Endothelial cell of umbilical vein (primary cell): ENCODE measurements at regions not wholly inside any gene's neighbourhood (a gene's known extent, or its start where the extent isn't known, plus 50 kb on each side); places are given as distances from the start of the nearest gene placed in this dataset.
A peak's percentile ranks its signal among the peaks of the same experiment; 100 is the strongest.

Experiments used
- BruUV-seq: library from RNA; stranded (reverse); fragments of 400-500 nt; replicated peaks from 2 replicates; lab custom pipeline; 2021; lab: Mats Ljungman, UMichigan
- CTCF ChIA-PET: fragments of 300-600, 350-600 bp; sonication (Branson Sonifier 250); formaldehyde crosslinking; loops from one replicate; lab custom pipeline; 2021; ENCODE audit warnings: antibody characterized with exemption, inconsistent platforms; lab: Charles Lee
- POLR2A ChIA-PET: fragments of 300-600, 350-600 bp; sonication (Branson Sonifier 250); formaldehyde crosslinking; loops from one replicate; lab custom pipeline; 2021; ENCODE audit warnings: antibody characterized with exemption, inconsistent platforms; lab: Charles Lee
- DNase-seq: peaks from one replicate; pipeline ENCODE4 v3.0.0-alpha.2; 2011; ENCODE audit warnings: low read depth, low spot score
- FAIRE-seq: peaks from 2 replicates; lab custom pipeline; 2011; peaks lifted over from hg19 to GRCh38; lab: Jason Lieb, UNC
- H2AFZ ChIP-seq: 2 replicates; pipeline ENCODE4 v1.6.0; 2012; ENCODE audit warnings: low read depth, low read length, control low read depth, inconsistent platforms
- H3K27ac ChIP-seq: 2 replicates; pipeline ENCODE4 v1.5.1; 2011; ENCODE audit warnings: low read depth, mild to moderate bottlenecking, control low read depth, low read length, moderate library complexity; ENCODE audit not compliant: insufficient read depth
- H3K27me3 ChIP-seq, 2 experiments: 2 replicates each; pipeline versions ENCODE4 v1.6.0 to v1.6.1; 2011; ENCODE audit warnings: low read length in 2 of 2, mixed read lengths in 1 of 2; ENCODE audit not compliant: control insufficient read depth in 2 of 2, insufficient read depth in 2 of 2
- H3K36me3 ChIP-seq, 2 experiments: 2 replicates in 1 of 2; 3 replicates in 1 of 2; pipeline ENCODE4 v1.5.1; 2011; ENCODE audit warnings: low read length in 2 of 2, mild to moderate bottlenecking in 1 of 2, moderate library complexity in 1 of 2; ENCODE audit not compliant: control insufficient read depth in 2 of 2, insufficient read depth in 2 of 2; ENCODE audit errors: extremely low read depth in 1 of 2
- H3K4me1 ChIP-seq: 3 replicates; pipeline ENCODE4 v1.5.1; 2011; ENCODE audit warnings: mild to moderate bottlenecking, low read length; ENCODE audit not compliant: control insufficient read depth, insufficient read depth; ENCODE audit errors: extremely low read depth
- H3K4me2 ChIP-seq: 2 replicates; pipeline ENCODE4 v1.6.1; 2011; ENCODE audit warnings: low read length, control low read depth, mixed read lengths; ENCODE audit not compliant: insufficient read depth
- H3K4me3 ChIP-seq, 3 experiments: fragments of 200-600 bp in 1 of 3; sonication (generic), shearing (Covaris generic) in 1 of 3; replicated peaks in 1 of 3; 2 replicates each; pipeline ENCODE4 v1.5.1; 2011 to 2016; ENCODE audit warnings: control low read depth in 3 of 3, low read length in 3 of 3, mild to moderate bottlenecking in 2 of 3, inconsistent platforms in 1 of 3, low read depth in 1 of 3, moderate library complexity in 1 of 3; ENCODE audit not compliant: insufficient read depth in 1 of 3
- H3K79me2 ChIP-seq: 2 replicates; pipeline ENCODE4 v1.6.0; 2012; ENCODE audit warnings: low read length, inconsistent platforms; ENCODE audit not compliant: control insufficient read depth, insufficient read depth
- H3K9ac ChIP-seq: replicated peaks from 2 replicates; pipeline ENCODE3; 2011; ENCODE audit warnings: low read length, control low read depth; ENCODE audit not compliant: insufficient read depth; ENCODE audit errors: extremely low read depth
- H3K9me1 ChIP-seq: replicated peaks from 3 replicates; pipeline ENCODE4 v1.6.0; 2011; ENCODE audit warnings: mild to moderate bottlenecking, low read length; ENCODE audit not compliant: control insufficient read depth, insufficient read depth; ENCODE audit errors: extremely low read depth
- H3K9me3 ChIP-seq: replicated peaks from 2 replicates; pipeline ENCODE4 v1.5.1; 2012; ENCODE audit warnings: low read length, inconsistent platforms; ENCODE audit not compliant: control insufficient read depth, insufficient read depth
- H4K20me1 ChIP-seq: replicated peaks from 2 replicates; pipeline ENCODE3; 2011; ENCODE audit warnings: mild to moderate bottlenecking, low read length; ENCODE audit not compliant: control insufficient read depth, insufficient read depth; ENCODE audit errors: extremely low read depth
- EZH2 ChIP-seq: IDR thresholded peaks from 2 replicates; pipeline ENCODE4 v1.6.1; 2012; ENCODE audit warnings: borderline replicate concordance, low read depth, mild to moderate bottlenecking, moderate library complexity, low read length, inconsistent platforms; ENCODE audit not compliant: severe bottlenecking
- FOS ChIP-seq: IDR thresholded peaks from 2 replicates; pipeline ENCODE4 v1.6.1; 2011; ENCODE audit warnings: mild to moderate bottlenecking, low read length, moderate library complexity, borderline replicate concordance; ENCODE audit not compliant: insufficient read depth
- dilution Hi-C: fragments of 300-500 bp; cut with MboI; formaldehyde crosslinking; loops from one replicate; pipeline ENCODE4 v1.15.0; 2019; ENCODE audit warnings: low sequenced_read_pairs; ENCODE audit not compliant: extremely low pct_ligation_motif_present
- intact Hi-C: fragments of 100-400 bp; cut with micrococcal nuclease; formaldehyde crosslinking; loops from one replicate; pipeline ENCODE4 v1.10.0; 2022

GRCh38 chr4:128455480-128455879 lies 167.9 kb upstream of the PGRMC2 start:
- H3K9ac ChIP-seq, result no peak overlapping the region

GRCh38 chr4:128454881-128455280 lies 167.3 kb upstream of the PGRMC2 start:
- FAIRE-seq (no peak), DNase-seq (no peak)
- no peaks in the 10 kb centered on the region for H3K79me2 ChIP-seq
- H3K9ac ChIP-seq, result peak overlapping the region; percentile 18
- intact Hi-C loops (loop anchor here (1.0 to 5.0 kb wide), 12 partner anchors 48 to 637 kb away; partner anchors contain the start of genes JADE1 and SCLT1), dilution Hi-C loops (no loop called here)
- POLR2A ChIA-PET, result interaction anchor here (0.5 to 1.3 kb wide), 4 partner anchors 31 to 292 kb away, joined by 3 to 9 read pairs (median 3); no protein-coding TSS in a partner anchor
- CTCF ChIA-PET, result interaction anchor here (0.6 to 4.9 kb wide), 74 partner anchors 9 to 639 kb away, joined by 3 to 60 read pairs (median 4); partner anchors contain the start of genes JADE1, PGRMC2 and SCLT1
- H3K4me1 ChIP-seq, result peaks cover 17% of the 10 kb centered on the region
- peak overlapping the region; percentile 37 for H2AFZ ChIP-seq
- BruUV-seq, result TSS peak; percentile 65
- no peaks in the 10 kb centered on the region for H3K27me3 ChIP-seq
- H3K9me1 ChIP-seq, result no peaks in the 10 kb centered on the region
- H3K4me2 ChIP-seq, result peak overlapping the region; percentile 16
- no peaks in the 10 kb centered on the region for H4K20me1 ChIP-seq
- TF ChIP-seq FOS, result no peak
- no peak overlapping the region for H3K4me3 ChIP-seq
- peak overlapping the region; percentile 55 for H3K27ac ChIP-seq
- H3K9me3 ChIP-seq, result no peaks in the 10 kb centered on the region
- no peaks in the 10 kb centered on the region for H3K36me3 ChIP-seq

More at GRCh38 chr4:128455480-128455879, 167.9 kb upstream of the PGRMC2 start:
- Histone ChIP-seq H3K4me2 (no peak overlapping the region), H3K9me1 (no peaks in the 10 kb centered on the region), H3K36me3 (no peaks in the 10 kb centered on the region), H3K9me3 (no peaks in the 10 kb centered on the region), H3K4me3 (no peak overlapping the region), H3K4me1 (peaks cover 17% of the 10 kb centered on the region), H4K20me1 (no peaks in the 10 kb centered on the region), H3K79me2 (no peaks in the 10 kb centered on the region), H2AFZ (peak overlapping the region; percentile 0), H3K27me3 (no peaks in the 10 kb centered on the region), H3K27ac (peak overlapping the region; percentile 55)
- POLR2A ChIA-PET, result interaction anchor here (1.2 to 1.3 kb wide), 2 partner anchors 66 to 98 kb away, joined by 3 to 9 read pairs; no protein-coding TSS in a partner anchor
- intact Hi-C loops (loop anchor here (2.0 kb wide), 1 partner anchor 167 kb away; no protein-coding TSS in a partner anchor), dilution Hi-C loops (no loop called here)
- DNase-seq, result no peak
- CTCF ChIA-PET, result interaction anchor here (1.0 to 4.9 kb wide), 30 partner anchors 10 to 407 kb away, joined by 3 to 60 read pairs (median 8); partner anchors contain the start of gene JADE1
- BruUV-seq, result no TSS peak
- no peak for FAIRE-seq
- no peak for TF ChIP-seq EZH2
